ENCODE measurements at regions not wholly inside any gene's neighbourhood (a gene's known extent, or its start where the extent isn't known, plus 50 kb on each side); places are given as distances from the start of the nearest gene placed in this dataset.
A peak's percentile ranks its signal among the peaks of the same experiment; 100 is the strongest.

- H3K27me3 ChIP-seq (ENCODE audit: insufficient read depth): no peaks in the 10 kb centered on the region
- ChIA-PET POLR2A (no interaction called here), CTCF (interaction anchor here (0.6 to 1.8 kb wide), 21 partner anchors 10 to 1347 kb away, joined by 3 to 11 read pairs (median 3); no protein-coding TSS in a partner anchor)
- peak; percentile 30 for DNase-seq
- H3K36me3 ChIP-seq (replicated peaks in 1 of 2; ENCODE audit: control insufficient read depth in 1 of 2, insufficient read depth in 2 of 2, low read length in 1 of 2): no peaks in the 10 kb centered on the region
- TF ChIP-seq MEF2A (IDR thresholded peaks at IDR 0.05; ENCODE audit: borderline replicate concordance, low read depth) (no peak), RAD21 (IDR thresholded peaks at IDR 0.05; ENCODE audit: low read length) (peak; percentile 78), CTCF (IDR thresholded peaks at IDR 0.05) (peak; percentile 95), SMC3 (IDR thresholded peaks at IDR 0.05; ENCODE audit: low read depth, low read length) (peak; percentile 82), ELF1 (IDR thresholded peaks at IDR 0.05) (no peak), REST (IDR thresholded peaks at IDR 0.05; ENCODE audit: low read depth, low read length) (no peak), YY1 (IDR thresholded peaks at IDR 0.05; ENCODE audit: low read depth) (peak; percentile 67; the same call in 1 of the 2 replicates)
- H3K9me3 ChIP-seq: no peaks in the 10 kb centered on the region
- H4K20me1 ChIP-seq (ENCODE audit: insufficient read depth): no peaks in the 10 kb centered on the region
- no peak overlapping the region for H3K4me2 ChIP-seq
- peak overlapping the region; percentile 91 for H2AFZ ChIP-seq (ENCODE audit: low read depth)
- no peaks in the 10 kb centered on the region for H3K79me2 ChIP-seq (ENCODE audit: insufficient read depth)
- no peaks in the 10 kb centered on the region for H3F3A ChIP-seq (replicated peaks; ENCODE audit: insufficient read depth)
- no peak overlapping the region for H3K9ac ChIP-seq
- no peak overlapping the region for H3K27ac ChIP-seq (ENCODE audit: low read depth in 2 of 2, low read length in 1 of 2)
- no peaks in the 10 kb centered on the region; a peak in 1 of 4 replicates for H3K4me1 ChIP-seq (ENCODE audit: control insufficient read depth in 1 of 2, insufficient read depth in 2 of 2, low read depth in 1 of 2, low read length in 1 of 2)
- no peaks in the 10 kb centered on the region for H3K9me2 ChIP-seq
- 53% methylated on average over 4 of the region's 4 CpGs for WGBS (ENCODE audit: low lambda C conversion rate)
- H3K4me3 ChIP-seq (ENCODE audit: low read depth in 2 of 2, low read length in 1 of 2): no peak overlapping the region
Observed at GRCh38 chr6:97497713-97498331, 214.8 kb upstream of the MMS22L start.

- WGBS (ENCODE audit: low lambda C conversion rate): 58% methylated on average over 2 of the region's 2 CpGs
- H3K9me2 ChIP-seq: no peaks in the 10 kb centered on the region
- H3K9ac ChIP-seq: no peak overlapping the region
- no peak overlapping the region for H3K27ac ChIP-seq (ENCODE audit: low read depth in 2 of 2, low read length in 1 of 2)
- H3K9me3 ChIP-seq: no peaks in the 10 kb centered on the region
- no peak for TF ChIP-seq EP300 (IDR thresholded peaks at IDR 0.05; ENCODE audit: borderline replicate concordance in 1 of 2, low read depth in 1 of 2, low read length in 1 of 2)
- peak; percentile 24; the same call in 1 of the 2 replicates for TF ChIP-seq CTCF (IDR thresholded peaks at IDR 0.05)
- H3K79me2 ChIP-seq (ENCODE audit: insufficient read depth): no peaks in the 10 kb centered on the region
- ChIA-PET CTCF (interaction anchor here (0.7 kb wide), 1 partner anchor 423 kb away, joined by 3 read pairs; no protein-coding TSS in a partner anchor), POLR2A (no interaction called here)
- no peaks in the 10 kb centered on the region for H3F3A ChIP-seq (replicated peaks; ENCODE audit: insufficient read depth)
- H3K4me2 ChIP-seq: no peak overlapping the region
- no peaks in the 10 kb centered on the region for H3K27me3 ChIP-seq (ENCODE audit: insufficient read depth)
- H2AFZ ChIP-seq (ENCODE audit: low read depth): no peak overlapping the region
- H4K20me1 ChIP-seq (ENCODE audit: insufficient read depth): no peaks in the 10 kb centered on the region
- H3K36me3 ChIP-seq (replicated peaks in 1 of 2; ENCODE audit: control insufficient read depth in 1 of 2, insufficient read depth in 2 of 2, low read length in 1 of 2): no peaks in the 10 kb centered on the region
- no peak overlapping the region for H3K4me3 ChIP-seq (ENCODE audit: low read depth in 2 of 2, low read length in 1 of 2)
- no peak for DNase-seq
- H3K4me1 ChIP-seq (ENCODE audit: control insufficient read depth in 1 of 2, insufficient read depth in 2 of 2, low read depth in 1 of 2, low read length in 1 of 2): no peaks in the 10 kb centered on the region; a peak in 1 of 4 replicates
Observed at GRCh38 chr6:97501853-97502252, 218.8 kb upstream of the MMS22L start.
